KG1 (cell line): ENCODE measurements at regions not wholly inside any gene's neighbourhood (a gene's known extent, or its start where the extent isn't known, plus 50 kb on each side); places are given as distances from the start of the nearest gene placed in this dataset.
"Not testable (repeated sequence)": the region's sequence is repeated elsewhere in the genome, so short reads cannot be mapped to it uniquely, and the experiment has no call there.

ENCODE experiments used
- DNase-seq: peaks from one replicate; lab custom pipeline; 2025; lab: John Stamatoyannopoulos, UW

- DNase-seq = not testable (repeated sequence)
These were observed 93.2 kb upstream of the GRIN2A start for GRCh38 chr16:10275214-10275996.

GRCh38 chr16:10277597-10277996, 95.4 kb upstream of the GRIN2A start:
- DNase-seq = no peak

DNA sequence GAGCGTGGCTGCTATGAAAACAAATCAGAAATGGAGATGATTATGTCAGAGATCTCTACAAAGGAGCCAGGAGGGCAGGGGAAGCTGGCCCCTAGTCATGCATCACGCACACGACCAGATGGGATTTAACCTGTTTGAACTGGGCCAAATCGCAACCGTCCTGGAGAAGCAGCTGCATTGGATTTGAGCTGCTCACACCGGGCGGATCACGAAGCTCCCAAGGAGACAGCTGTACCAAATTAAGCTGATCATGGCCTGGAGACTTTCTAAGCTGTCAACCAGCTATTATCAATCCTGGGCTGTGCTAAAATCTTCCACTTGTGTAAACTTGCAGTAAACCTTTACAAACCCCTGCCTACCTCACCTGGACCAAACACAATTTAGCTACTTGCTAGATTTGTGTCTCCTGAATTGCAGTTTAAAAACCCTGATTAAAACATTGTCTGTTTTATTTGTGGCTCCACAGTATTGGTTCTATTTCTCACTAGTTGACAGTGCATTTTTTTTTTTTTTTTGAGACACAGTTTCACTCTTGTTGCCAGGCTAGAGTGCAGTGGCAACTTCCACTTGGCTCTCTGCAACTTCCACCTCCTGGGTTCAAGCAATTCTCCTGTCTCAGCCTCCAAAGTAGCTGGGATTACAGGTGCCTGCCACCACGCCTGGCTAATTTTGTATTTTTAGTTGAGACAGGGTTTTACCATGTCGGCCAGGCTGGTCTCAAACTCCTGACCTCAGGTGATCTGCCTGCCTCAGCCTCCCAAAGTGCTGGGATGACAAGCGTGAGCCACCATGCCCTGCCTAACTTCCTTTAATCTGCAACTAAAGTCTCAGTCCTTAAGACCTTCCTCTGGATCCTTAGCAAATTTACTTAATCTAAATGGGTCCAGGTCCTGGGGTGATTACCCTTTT, 98.3 kb upstream of the GRIN2A start:
- DNase-seq = no peak

DNA sequence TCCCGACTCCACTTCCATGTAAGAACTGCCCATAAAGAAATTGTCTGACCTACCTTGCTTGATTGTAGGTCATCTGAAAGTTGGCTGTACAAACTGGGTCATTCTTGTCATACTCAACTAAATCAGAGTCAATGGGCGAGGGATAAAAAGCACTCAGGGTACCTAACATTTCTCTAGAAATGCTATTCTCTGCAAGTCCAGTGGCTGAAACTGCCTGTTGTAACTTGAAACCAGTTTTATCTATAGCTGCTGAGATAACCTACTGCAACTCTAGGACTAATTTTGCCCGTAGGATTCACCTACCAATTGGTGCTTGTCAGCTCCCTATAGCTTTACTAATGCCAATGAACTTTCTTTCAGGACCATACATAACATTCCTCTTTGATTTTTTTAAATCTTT, 100.1 kb upstream of the GRIN2A start:
- DNase-seq = no peak

GRCh38 chr16:10283246-10283645, 101.0 kb upstream of the GRIN2A start:
- DNase-seq = not testable (repeated sequence)

DNA sequence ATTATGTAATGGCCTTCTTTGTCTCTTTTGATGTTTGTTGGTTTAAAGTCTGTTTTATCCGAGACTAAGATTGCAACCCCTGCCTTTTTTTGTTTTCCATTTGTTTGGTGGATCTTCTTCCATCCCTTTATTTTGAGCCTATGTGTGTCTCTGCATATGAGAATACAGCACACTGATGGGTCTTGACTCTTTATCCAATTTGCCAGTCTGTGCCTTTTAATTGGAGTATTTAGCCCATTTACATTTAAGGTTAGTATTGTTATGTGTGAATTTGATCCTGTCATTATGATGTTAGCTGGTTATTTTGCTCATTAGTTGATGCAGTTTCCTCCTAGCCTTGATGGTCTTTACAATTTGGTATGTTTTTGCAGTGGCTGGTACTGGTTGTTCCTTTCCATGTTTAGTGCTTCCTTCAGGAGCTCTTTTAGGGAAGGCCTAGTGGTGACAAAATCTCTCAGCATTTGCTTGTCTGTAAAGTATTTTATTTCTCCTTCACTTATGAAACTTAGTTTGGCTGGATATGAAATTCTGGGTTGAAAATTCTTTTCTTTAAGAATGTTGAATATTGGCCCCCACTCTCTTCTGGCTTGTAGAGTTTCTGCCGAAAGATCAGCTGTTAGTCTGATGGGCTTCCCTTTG, 95.3 kb upstream of the ATF7IP2 start:
- DNase-seq = not testable (repeated sequence)

- not testable (repeated sequence) for DNase-seq
These were observed 93.7 kb upstream of the ATF7IP2 start for GRCh38 chr16:10292197-10292596.

GRCh38 chr16:10292976-10293375, 92.9 kb upstream of the ATF7IP2 start:
- DNase-seq = not testable (repeated sequence)

DNA sequence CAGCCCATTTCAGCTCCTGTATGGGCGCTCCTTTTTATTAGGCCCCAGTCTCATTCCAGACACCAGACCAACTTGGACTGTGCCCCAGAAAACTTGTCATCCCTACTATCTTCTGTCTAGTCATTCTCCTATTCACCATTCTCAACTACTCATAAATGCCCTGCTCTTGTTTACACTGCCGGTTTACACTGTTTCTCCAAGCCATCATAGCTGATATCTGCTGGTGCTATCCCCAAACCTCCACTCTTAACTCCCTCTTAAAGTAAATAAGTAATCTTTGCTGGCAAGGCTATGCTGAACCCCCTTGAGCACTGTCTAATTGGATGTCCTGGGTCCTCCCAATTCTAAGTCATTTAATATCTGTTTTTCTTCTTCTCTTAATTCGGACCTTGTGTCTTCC, 91.7 kb upstream of the ATF7IP2 start:
- DNase-seq = not testable (repeated sequence)

DNA sequence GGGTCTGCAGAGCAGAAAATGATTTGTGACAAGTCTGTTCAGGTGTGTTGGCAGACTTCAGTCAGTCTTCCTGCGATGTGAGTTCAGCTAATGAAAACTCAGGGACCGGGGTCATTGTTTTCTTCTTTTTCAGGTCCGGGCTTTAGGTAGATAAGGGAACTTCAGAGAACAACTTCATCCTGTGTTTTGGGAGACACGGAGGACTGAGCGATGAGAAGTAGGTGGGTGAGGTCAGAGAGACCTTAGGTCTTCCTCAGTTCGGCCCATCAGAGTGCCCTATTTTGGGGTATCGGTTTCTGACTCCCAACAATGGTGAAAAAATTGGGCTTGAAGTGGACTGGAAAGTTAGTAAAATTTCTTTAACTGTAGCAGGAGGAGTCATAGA, 88.9 kb upstream of the ATF7IP2 start:
- no peak for DNase-seq

DNA sequence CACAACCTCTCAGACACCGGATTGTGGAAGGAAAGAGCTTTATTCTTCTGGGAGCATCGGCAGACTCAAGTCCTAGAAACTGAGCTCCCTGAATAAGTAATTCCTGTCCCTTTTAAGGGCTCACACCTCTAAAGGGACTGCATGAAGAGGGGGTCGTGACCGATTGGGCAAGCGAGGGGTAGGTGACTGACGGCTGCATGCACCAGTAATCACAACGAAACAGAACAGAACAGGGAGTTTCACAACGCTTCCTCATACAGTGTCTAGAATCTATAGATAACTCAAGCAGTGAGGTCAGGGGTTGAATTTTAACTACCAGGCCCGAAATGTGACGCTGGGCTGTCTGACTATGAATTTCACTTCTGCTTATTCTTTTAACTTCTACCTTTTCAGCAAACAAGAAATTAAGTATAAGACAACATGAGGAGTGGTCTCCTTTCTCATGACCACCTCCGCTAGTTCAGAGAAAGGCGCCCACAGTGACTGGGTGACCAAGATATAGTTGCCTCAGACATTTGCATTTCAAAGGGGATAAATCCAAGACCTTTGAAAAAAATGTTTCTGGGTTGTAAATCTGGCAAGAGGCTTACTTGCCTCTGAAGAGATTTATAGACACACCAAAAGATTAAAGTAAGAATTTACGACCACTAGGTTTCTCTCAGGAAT, 88.4 kb upstream of the ATF7IP2 start:
- no peak for DNase-seq

- DNase-seq = no peak
These were observed 85.0 kb upstream of the ATF7IP2 start for GRCh38 chr16:10300905-10301304.

- DNase-seq = not testable (repeated sequence)
These were observed 84.3 kb upstream of the ATF7IP2 start for GRCh38 chr16:10301547-10301946.

DNA sequence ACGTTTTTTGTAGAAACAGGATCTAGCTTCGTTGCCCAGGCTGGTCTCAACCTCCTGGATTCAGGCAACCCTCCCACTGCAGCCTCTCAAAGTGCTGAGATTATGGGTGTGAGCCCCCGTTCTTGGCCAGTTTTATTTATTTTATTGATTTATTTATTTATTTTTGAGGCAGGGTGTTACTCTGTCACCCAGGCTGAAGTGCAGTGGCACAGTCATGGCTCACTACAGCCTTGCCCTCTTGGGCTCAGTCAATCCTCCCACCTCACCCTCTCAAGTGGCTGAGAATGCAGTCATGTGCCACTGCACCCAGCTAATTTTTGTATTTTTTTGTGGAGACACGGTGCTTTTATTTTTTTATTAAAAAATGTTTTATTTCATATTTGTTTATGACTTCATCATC, 79.9 kb upstream of the ATF7IP2 start:
- DNase-seq = no peak

GRCh38 chr16:10308305-10309193, 77.3 kb upstream of the ATF7IP2 start:
- DNase-seq = no peak

DNA sequence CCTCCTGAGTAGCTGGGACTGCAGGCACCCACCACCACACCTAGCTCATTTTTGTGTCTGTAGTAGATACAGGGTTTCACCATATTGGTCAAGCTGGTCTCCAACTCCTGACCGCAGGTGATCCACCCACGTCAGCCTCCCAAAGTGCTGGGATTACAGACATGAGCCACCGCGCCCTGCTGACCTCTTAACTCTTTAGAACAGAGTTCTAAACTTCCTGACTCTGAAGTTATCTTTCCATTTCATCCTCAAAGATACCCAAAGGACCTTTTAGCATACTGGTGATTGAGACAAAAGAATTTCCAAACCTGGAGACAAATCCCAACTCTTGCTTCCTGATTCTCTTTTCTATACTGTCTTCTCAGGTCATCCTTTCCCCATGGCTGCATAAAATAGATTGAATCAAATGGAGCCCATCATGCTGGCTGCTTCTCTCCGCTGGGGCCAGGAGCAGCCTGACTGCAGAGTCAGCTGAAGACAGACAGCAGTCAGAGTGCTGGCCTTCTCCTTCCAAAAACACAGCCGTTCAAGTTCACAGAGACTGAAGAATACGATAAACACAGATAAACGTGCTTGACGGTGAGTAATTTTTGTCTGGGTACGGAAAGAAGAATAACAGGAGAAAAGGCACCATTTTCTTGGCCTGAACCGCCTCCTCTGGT, 76.5 kb upstream of the ATF7IP2 start:
- no peak for DNase-seq

- DNase-seq = no peak
These were observed 73.9 kb upstream of the ATF7IP2 start for GRCh38 chr16:10312008-10312407.

DNA sequence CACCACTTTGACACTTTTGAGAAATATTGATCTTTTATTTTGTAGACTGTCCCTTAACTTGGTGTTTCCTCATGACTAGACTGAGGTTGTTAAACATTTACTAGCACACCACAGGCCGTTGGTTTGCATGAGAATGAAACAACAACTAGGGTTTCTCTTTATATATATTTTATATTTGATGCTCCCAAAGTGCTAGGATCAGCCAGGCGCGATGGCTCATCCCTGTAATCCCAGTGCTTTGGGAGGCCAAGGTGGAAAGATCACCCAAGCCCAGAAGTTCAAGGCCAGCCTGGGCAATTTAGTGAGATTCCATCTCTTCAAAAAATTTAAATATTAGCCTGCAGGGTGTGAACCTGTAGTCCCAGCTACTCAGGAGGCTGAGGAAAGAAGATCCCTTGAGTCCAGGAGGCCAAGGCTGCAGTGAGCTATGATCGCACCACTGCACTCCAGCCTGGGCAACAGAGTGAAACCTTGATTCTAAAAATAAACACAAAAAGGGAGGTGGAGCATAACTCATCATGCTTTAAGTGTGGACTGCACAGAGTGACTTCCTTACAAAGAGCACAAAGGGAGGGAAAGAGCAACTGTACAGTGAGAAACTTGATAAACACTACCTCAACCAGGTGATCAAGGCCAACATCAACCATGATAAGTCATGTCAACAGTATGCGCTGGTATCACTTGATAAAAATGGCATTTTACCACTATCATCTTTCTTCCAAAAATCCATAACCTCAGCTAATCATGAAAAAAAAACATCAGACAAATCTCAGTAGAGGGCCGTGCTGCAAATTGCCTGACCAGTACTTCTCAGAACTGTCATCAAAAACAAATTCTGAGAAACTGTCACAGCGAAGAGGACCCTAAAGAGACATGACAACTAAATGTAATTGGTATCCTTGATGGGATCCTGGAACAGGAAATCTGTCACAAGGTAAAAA, 72.8 kb upstream of the ATF7IP2 start:
- DNase-seq = no peak

DNA sequence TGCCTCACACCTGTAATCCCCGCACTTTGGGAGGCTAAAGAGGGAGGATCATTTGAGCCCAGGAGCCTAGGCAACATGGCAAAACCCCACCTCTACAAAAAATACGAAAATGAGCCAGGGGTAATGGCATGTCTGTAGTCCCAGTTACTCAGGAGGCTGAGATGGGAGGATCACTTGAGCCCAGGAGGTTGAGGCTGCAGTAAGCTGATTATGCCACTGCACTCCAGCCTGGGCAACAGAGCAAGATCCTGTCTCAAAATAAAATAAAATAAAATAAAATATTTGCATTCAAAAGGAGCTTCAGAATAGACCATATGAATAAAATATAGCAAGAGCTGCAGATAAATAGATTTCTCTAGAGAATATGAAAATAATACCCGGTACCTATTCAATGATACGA, 71.5 kb upstream of the ATF7IP2 start:
- DNase-seq = no peak
